Colonic mucosa (tissue), 4 donors: ENCODE measurements at regions not wholly inside any gene's neighbourhood (a gene's known extent, or its start where the extent isn't known, plus 50 kb on each side); places are given as distances from the start of the nearest gene placed in this dataset.

Source experiments
- DNase-seq: peaks from one replicate; pipeline ENCODE4 v3.0.0-alpha.2; 2020
- H3K27ac ChIP-seq: fragments of 200-600 bp; one replicate; pipeline ENCODE4 v1.8.0; 2021
- H3K27me3 ChIP-seq: fragments of 200-600 bp; one replicate; pipeline ENCODE4 v1.8.0; 2021
- H3K36me3 ChIP-seq: fragments of 200-600 bp; one replicate; pipeline ENCODE4 v1.8.0; 2021
- H3K4me1 ChIP-seq: fragments of 200-600 bp; one replicate; pipeline ENCODE4 v1.8.0; 2021; ENCODE audit warnings: mild to moderate bottlenecking
- H3K4me3 ChIP-seq: fragments of 200-600 bp; one replicate; pipeline ENCODE4 v1.8.0; 2021
- H3K9ac ChIP-seq, 2 donors: one replicate each; pipeline ENCODE4 v1.7.0; 2013; ENCODE audit warnings: control low read depth in 2 of 2, low read depth in 2 of 2, low read length in 2 of 2
- H3K9me3 ChIP-seq: fragments of 200-600 bp; one replicate; pipeline ENCODE4 v1.8.0; 2021
- CTCF ChIP-seq: fragments of 200-600 bp; IDR thresholded peaks from one replicate; pipeline ENCODE4 v1.8.0; 2022; ENCODE audit warnings: antibody characterized with exemption, mild to moderate bottlenecking
- intact Hi-C: fragments of 100-400 bp; cut with DNase I; formaldehyde crosslinking; loops from one replicate; pipeline ENCODE4 v1.14.1; 2022
- donor health status: healthy.
- donor health status: DM: no; HTN: no; CAD: no.
- donor health status: DM: no; HTN: no; CAD: no.

GRCh38 chr12:97940105-97940504 is 477.5 kb downstream of the RMST start:
- no peaks in the 10 kb centered on the region for H3K4me1 ChIP-seq
- no peaks in the 10 kb centered on the region for H3K9me3 ChIP-seq
- no peak for DNase-seq
- H3K4me3 ChIP-seq: no peak overlapping the region
- H3K27me3 ChIP-seq: no peaks in the 10 kb centered on the region
- H3K9ac ChIP-seq: no peak overlapping the region
- no peak overlapping the region for H3K27ac ChIP-seq
- H3K36me3 ChIP-seq: no peaks in the 10 kb centered on the region
- TF ChIP-seq CTCF: no peak
- intact Hi-C loops: no loop called here

GRCh38 chr12:97940629-97941028 is 478.0 kb downstream of the RMST start:
- H3K36me3 ChIP-seq: no peaks in the 10 kb centered on the region
- TF ChIP-seq CTCF: no peak
- H3K9ac ChIP-seq: no peak overlapping the region
- no peaks in the 10 kb centered on the region for H3K27me3 ChIP-seq
- H3K27ac ChIP-seq: no peak overlapping the region
- no peak overlapping the region for H3K4me3 ChIP-seq
- no peaks in the 10 kb centered on the region for H3K9me3 ChIP-seq
- intact Hi-C loops: no loop called here
- H3K4me1 ChIP-seq: no peaks in the 10 kb centered on the region
- DNase-seq: no peak

- H3K27ac ChIP-seq: no peak overlapping the region
- no peaks in the 10 kb centered on the region for H3K4me1 ChIP-seq
- H3K9ac ChIP-seq: no peak overlapping the region
- H3K27me3 ChIP-seq: no peaks in the 10 kb centered on the region
- intact Hi-C loops: no loop called here
- H3K9me3 ChIP-seq: no peaks in the 10 kb centered on the region
- DNase-seq: no peak
- H3K36me3 ChIP-seq: no peaks in the 10 kb centered on the region
- H3K4me3 ChIP-seq: no peak overlapping the region
- TF ChIP-seq CTCF: no peak
Measured at GRCh38 chr12:97941686-97942354, 479.2 kb downstream of the RMST start.

GRCh38 chr12:97943359-97943758 is 480.8 kb downstream of the RMST start:
- no peak overlapping the region for H3K27ac ChIP-seq
- no peaks in the 10 kb centered on the region for H3K4me1 ChIP-seq
- H3K9me3 ChIP-seq: no peaks in the 10 kb centered on the region
- H3K9ac ChIP-seq: no peak overlapping the region
- no peaks in the 10 kb centered on the region for H3K27me3 ChIP-seq
- H3K4me3 ChIP-seq: no peak overlapping the region
- no peaks in the 10 kb centered on the region for H3K36me3 ChIP-seq
- DNase-seq: no peak
- intact Hi-C loops: no loop called here
- no peak for TF ChIP-seq CTCF

- Histone ChIP-seq H3K9me3 (no peaks in the 10 kb centered on the region), H3K27ac (no peak overlapping the region), H3K4me3 (no peak overlapping the region), H3K4me1 (no peaks in the 10 kb centered on the region), H3K27me3 (no peaks in the 10 kb centered on the region), H3K9ac (no peak overlapping the region), H3K36me3 (no peaks in the 10 kb centered on the region)
- DNase-seq: no peak
- intact Hi-C loops: no loop called here
- TF ChIP-seq CTCF: no peak
Measured at GRCh38 chr12:97944576-97944975, 482.0 kb downstream of the RMST start.
